IMR-90 (cell line): ENCODE measurements at regions not wholly inside any gene's neighbourhood (a gene's known extent, or its start where the extent isn't known, plus 50 kb on each side); places are given as distances from the start of the nearest gene placed in this dataset.

Source experiments
- ATAC-seq: fragments of 200-7000 bp; cut with Tn5 transposase; 2 replicates; pipeline ENCODE4 v1.9.1; 2020; ENCODE audit warnings: low read depth, mild to moderate bottlenecking, moderate library complexity
- BruUV-seq: library from RNA; stranded (reverse); fragments of 400-500 nt; replicated peaks from 2 replicates; lab custom pipeline; 2021; lab: Mats Ljungman, UMichigan
- CTCF ChIA-PET: fragments of 300-600 bp; formaldehyde crosslinking; extraction: SDS; loops from one replicate; lab custom pipeline; 2021; ENCODE audit warnings: antibody characterized with exemption; lab: Yijun Ruan, JAX
- POLR2A ChIA-PET: fragments of 300-600 bp; sonication (Branson Sonifier 250); formaldehyde crosslinking; loops from one replicate; lab custom pipeline; 2022; ENCODE audit warnings: antibody characterized with exemption; ENCODE audit not compliant: unreplicated experiment; lab: Charles Lee
- DNase-seq: peaks from one replicate; pipeline ENCODE4 v3.0.0; 2013
- H2AFZ ChIP-seq: replicated peaks from 2 replicates; pipeline ENCODE3; 2013; ENCODE audit warnings: low read length, mild to moderate bottlenecking; ENCODE audit not compliant: poor library complexity
- H2AK5ac ChIP-seq: 2 replicates; pipeline ENCODE4 v1.6.1; 2013; ENCODE audit warnings: low read depth, low read length, inconsistent platforms
- H2AK9ac ChIP-seq: replicated peaks from 2 replicates; pipeline ENCODE3; 2013; ENCODE audit warnings: mild to moderate bottlenecking, low read depth, low read length, moderate library complexity; ENCODE audit not compliant: poor library complexity
- H2BK120ac ChIP-seq: 2 replicates; pipeline ENCODE4 v1.6.1; 2013; ENCODE audit warnings: low read depth, low read length, inconsistent platforms
- H2BK15ac ChIP-seq: 3 replicates; pipeline ENCODE4 v1.6.1; 2013; ENCODE audit warnings: low read depth, low read length, inconsistent platforms
- H2BK20ac ChIP-seq: 2 replicates; pipeline ENCODE4 v1.6.1; 2013; ENCODE audit warnings: low read depth, mild to moderate bottlenecking, inconsistent platforms, low read length, moderate library complexity
- H2BK5ac ChIP-seq: 2 replicates; pipeline ENCODE4 v1.6.1; 2013; ENCODE audit warnings: mild to moderate bottlenecking, low read depth, low read length, inconsistent platforms; ENCODE audit not compliant: poor library complexity, severe bottlenecking
- H3K14ac ChIP-seq: replicated peaks from 2 replicates; pipeline ENCODE4 v1.6.1; 2013; ENCODE audit warnings: low read depth, low read length, inconsistent platforms
- H3K18ac ChIP-seq: 2 replicates; pipeline ENCODE4 v1.6.1; 2013; ENCODE audit warnings: low read depth, low read length, control low read depth
- H3K23ac ChIP-seq: 2 replicates; pipeline ENCODE4 v1.6.1; 2013; ENCODE audit warnings: low read depth, low read length, inconsistent platforms
- H3K27ac ChIP-seq: 2 replicates; pipeline ENCODE4 v1.5.1; 2013; ENCODE audit warnings: mild to moderate bottlenecking, control low read depth, low read length; ENCODE audit not compliant: insufficient read depth
- H3K27me3 ChIP-seq: 2 replicates; pipeline ENCODE4 v1.6.1; 2013; ENCODE audit warnings: low read length; ENCODE audit not compliant: control insufficient read depth, insufficient read depth
- H3K36me3 ChIP-seq: 2 replicates; pipeline ENCODE4 v1.6.1; 2013; ENCODE audit warnings: low read length, mixed read lengths; ENCODE audit not compliant: control insufficient read depth, insufficient read depth
- H3K4ac ChIP-seq: 2 replicates; pipeline ENCODE4 v1.6.1; 2013; ENCODE audit warnings: low read depth, low read length, inconsistent platforms
- H3K4me1 ChIP-seq: 2 replicates; pipeline ENCODE4 v1.6.1; 2013; ENCODE audit warnings: low read length, mixed read lengths; ENCODE audit not compliant: control insufficient read depth, insufficient read depth
- H3K4me2 ChIP-seq: 2 replicates; pipeline ENCODE4 v1.6.1; 2013; ENCODE audit warnings: low read depth, mild to moderate bottlenecking, control low read depth, low read length, moderate library complexity
- H3K4me3 ChIP-seq: 2 replicates; pipeline ENCODE4 v1.5.1; 2013; ENCODE audit warnings: low read depth, mild to moderate bottlenecking, control low read depth, low read length, moderate library complexity; ENCODE audit not compliant: insufficient read depth
- H3K56ac ChIP-seq: 2 replicates; pipeline ENCODE4 v1.6.1; 2013; ENCODE audit warnings: low read length, inconsistent platforms; ENCODE audit not compliant: insufficient read depth; ENCODE audit errors: extremely low read depth
- H3K79me1 ChIP-seq, 2 experiments: 2 replicates each; pipeline ENCODE4 v1.6.1; 2013; ENCODE audit warnings: low read length in 2 of 2, inconsistent platforms in 1 of 2, low read depth in 1 of 2
- H3K9ac ChIP-seq: 2 replicates; pipeline ENCODE4 v1.6.1; 2013; ENCODE audit warnings: low read depth, low read length, control low read depth
- H3K9me1 ChIP-seq: 2 replicates; pipeline ENCODE4 v1.6.1; 2013; ENCODE audit warnings: low read length, inconsistent platforms; ENCODE audit not compliant: insufficient read depth
- H3K9me3 ChIP-seq: 2 replicates; pipeline ENCODE4 v1.6.1; 2013; ENCODE audit warnings: low read length; ENCODE audit not compliant: control insufficient read depth, insufficient read depth
- H4K20me1 ChIP-seq: 2 replicates; pipeline ENCODE4 v1.6.1; 2013; ENCODE audit warnings: low read length, inconsistent platforms; ENCODE audit not compliant: insufficient read depth
- H4K5ac ChIP-seq: 2 replicates; pipeline ENCODE4 v1.6.1; 2013; ENCODE audit warnings: mild to moderate bottlenecking, low read depth, low read length, control low read depth
- H4K8ac ChIP-seq, 2 experiments: 2 replicates each; pipeline ENCODE4 v1.6.1; 2013; ENCODE audit warnings: low read depth in 2 of 2, low read length in 2 of 2, control low read depth in 1 of 2, inconsistent platforms in 1 of 2
- H4K91ac ChIP-seq: 2 replicates; pipeline ENCODE4 v1.6.1; 2013; ENCODE audit warnings: low read depth, low read length, inconsistent platforms; ENCODE audit not compliant: insufficient read depth
- BHLHE40 ChIP-seq: fragments of 150-350 bp; IDR thresholded peaks from 2 replicates; pipeline ENCODE4 v1.6.1; 2016; ENCODE audit warnings: mild to moderate bottlenecking, low read depth, low read length
- CEBPB ChIP-seq: IDR thresholded peaks from 2 replicates; pipeline ENCODE4 v1.6.1; 2012; ENCODE audit warnings: low read depth, low read length, improper control_type of control experiment
- FOS ChIP-seq: fragments of 150-350 bp; IDR thresholded peaks from 2 replicates; pipeline ENCODE4 v1.6.1; 2016; ENCODE audit warnings: low read depth, low read length
- MAFK ChIP-seq: IDR thresholded peaks from 2 replicates; pipeline ENCODE4 v1.6.1; 2012; ENCODE audit warnings: low read depth, low read length, improper control_type of control experiment
- MAZ ChIP-seq: IDR thresholded peaks from 2 replicates; pipeline ENCODE4 v1.6.1; 2012; ENCODE audit warnings: low read depth, mild to moderate bottlenecking, low read length, improper control_type of control experiment, moderate library complexity, borderline replicate concordance
- NFE2L2 ChIP-seq: fragments of 150-350 bp; IDR thresholded peaks from 2 replicates; pipeline ENCODE4 v1.6.1; 2016; ENCODE audit warnings: low read depth, mild to moderate bottlenecking, low read length
- POLR2A ChIP-seq: IDR thresholded peaks from 2 replicates; pipeline ENCODE4 v1.6.1; 2012; ENCODE audit warnings: mild to moderate bottlenecking, low read depth, low read length
- RAD21 ChIP-seq: IDR thresholded peaks from 2 replicates; pipeline ENCODE4 v1.6.1; 2012; ENCODE audit warnings: low read length, improper control_type of control experiment
- RFX5 ChIP-seq: IDR thresholded peaks from 2 replicates; pipeline ENCODE4 v1.8.0; 2012; ENCODE audit warnings: low read depth, mild to moderate bottlenecking, low read length, moderate library complexity
- SMC3 ChIP-seq: fragments of 150-350 bp; IDR thresholded peaks from 2 replicates; pipeline ENCODE4 v1.6.1; 2016; ENCODE audit warnings: low read depth, mild to moderate bottlenecking, antibody characterized with exemption, low read length, moderate library complexity
- WGBS, 2 experiments: methylation state at CpG; one replicate each; pipeline versions ENCODE4 v1.1.5 to v1.1.7; 2013; ENCODE audit warnings: missing lambda C conversion rate in 2 of 2; ENCODE audit not compliant: insufficient read length in 1 of 2; ENCODE audit errors: extremely low coverage in 2 of 2; 5-methylcytosine and 5-hydroxymethylcytosine counted together
- dilution Hi-C: fragments of 300-500 bp; cut with HindIII; formaldehyde crosslinking; loops from one replicate; pipeline ENCODE4 v1.14.3; 2018; ENCODE audit warnings: low sequenced_read_pairs; ENCODE audit not compliant: unreplicated experiment
- in situ Hi-C: fragments of 300-500 bp; cut with MboI; formaldehyde crosslinking; loops from 3 replicates; pipeline ENCODE4 v1.14.3; 2019; ENCODE audit warnings: low sequenced_read_pairs, inconsistent platforms, mixed read lengths
- intact Hi-C: fragments of 100-400 bp; cut with micrococcal nuclease; formaldehyde crosslinking; loops from 2 replicates; pipeline ENCODE4 v1.10.0; 2022
- TF ChIP-seq, protein P1 (sequence below): conservative IDR thresholded peaks from 2 replicates; pipeline ENCODE4 v1.5.1; 2012; ENCODE audit warnings: mild to moderate bottlenecking, low read depth, low read length, improper control_type of control experiment
- TF ChIP-seq, protein P2 (sequence below): fragments of 150-350 bp; IDR thresholded peaks from 2 replicates; pipeline ENCODE4 v1.6.1; 2016; ENCODE audit warnings: low read depth, mild to moderate bottlenecking, low read length, moderate library complexity, borderline replicate concordance

DNA sequence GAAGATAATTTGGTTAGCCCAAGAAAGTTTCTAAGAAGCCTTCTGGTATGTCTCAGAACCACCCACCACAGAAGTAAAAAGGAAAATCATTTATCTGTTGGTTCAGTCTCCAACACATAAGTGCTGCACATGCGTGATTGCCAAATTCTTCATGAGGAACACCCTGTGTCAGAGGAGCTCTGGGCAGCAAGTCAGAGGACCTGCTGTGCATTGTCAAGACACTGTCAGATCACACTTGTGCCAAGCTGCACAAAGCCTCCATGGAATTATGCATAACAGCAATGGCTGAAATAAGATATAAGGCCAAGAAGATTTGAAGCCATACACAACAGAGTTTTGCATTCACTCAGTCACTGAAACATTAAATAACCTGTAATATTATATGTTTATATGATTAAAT lies 1304.7 kb upstream of the FLRT2 start:
- DNase-seq (no peak), ATAC-seq (no peak)
- Histone ChIP-seq H2BK120ac (no peak overlapping the region), H3K4ac (no peak overlapping the region), H3K23ac (no peak overlapping the region), H3K4me1 (no peaks in the 10 kb centered on the region), H3K27me3 (no peaks in the 10 kb centered on the region), H4K8ac (no peak overlapping the region), H3K9me3 (no peaks in the 10 kb centered on the region), H3K36me3 (no peaks in the 10 kb centered on the region), H2AK5ac (no peak overlapping the region), H3K4me3 (no peak overlapping the region), H2BK5ac (no peak overlapping the region), H3K18ac (no peak overlapping the region), H2BK15ac (no peak overlapping the region), H3K14ac (no peak overlapping the region), H2AK9ac (no peak overlapping the region), H2AFZ (no peak overlapping the region), H3K9ac (no peak overlapping the region), H2BK20ac (no peak overlapping the region), H4K5ac (no peak overlapping the region), H4K20me1 (no peaks in the 10 kb centered on the region), H3K56ac (no peak overlapping the region), H3K4me2 (no peak overlapping the region), H3K9me1 (no peaks in the 10 kb centered on the region), H4K91ac (no peak overlapping the region), H3K27ac (no peak overlapping the region), H3K79me1 (no peaks in the 10 kb centered on the region)
- BruUV-seq = no TSS peak
- no CpG with 5 or more reads among the region's 1 CpG for WGBS, 2 experiments
- ChIA-PET POLR2A (no interaction called here), CTCF (no interaction called here)
- dilution Hi-C loops = no loop called here
- in situ Hi-C loops = no loop called here
- no peak for TF ChIP-seq MAFK
- no peak for TF ChIP-seq BHLHE40
- no peak for TF ChIP-seq NFE2L2
- TF ChIP-seq, protein P1, sequence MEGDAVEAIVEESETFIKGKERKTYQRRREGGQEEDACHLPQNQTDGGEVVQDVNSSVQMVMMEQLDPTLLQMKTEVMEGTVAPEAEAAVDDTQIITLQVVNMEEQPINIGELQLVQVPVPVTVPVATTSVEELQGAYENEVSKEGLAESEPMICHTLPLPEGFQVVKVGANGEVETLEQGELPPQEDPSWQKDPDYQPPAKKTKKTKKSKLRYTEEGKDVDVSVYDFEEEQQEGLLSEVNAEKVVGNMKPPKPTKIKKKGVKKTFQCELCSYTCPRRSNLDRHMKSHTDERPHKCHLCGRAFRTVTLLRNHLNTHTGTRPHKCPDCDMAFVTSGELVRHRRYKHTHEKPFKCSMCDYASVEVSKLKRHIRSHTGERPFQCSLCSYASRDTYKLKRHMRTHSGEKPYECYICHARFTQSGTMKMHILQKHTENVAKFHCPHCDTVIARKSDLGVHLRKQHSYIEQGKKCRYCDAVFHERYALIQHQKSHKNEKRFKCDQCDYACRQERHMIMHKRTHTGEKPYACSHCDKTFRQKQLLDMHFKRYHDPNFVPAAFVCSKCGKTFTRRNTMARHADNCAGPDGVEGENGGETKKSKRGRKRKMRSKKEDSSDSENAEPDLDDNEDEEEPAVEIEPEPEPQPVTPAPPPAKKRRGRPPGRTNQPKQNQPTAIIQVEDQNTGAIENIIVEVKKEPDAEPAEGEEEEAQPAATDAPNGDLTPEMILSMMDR = no peak
- TF ChIP-seq, protein P2, sequence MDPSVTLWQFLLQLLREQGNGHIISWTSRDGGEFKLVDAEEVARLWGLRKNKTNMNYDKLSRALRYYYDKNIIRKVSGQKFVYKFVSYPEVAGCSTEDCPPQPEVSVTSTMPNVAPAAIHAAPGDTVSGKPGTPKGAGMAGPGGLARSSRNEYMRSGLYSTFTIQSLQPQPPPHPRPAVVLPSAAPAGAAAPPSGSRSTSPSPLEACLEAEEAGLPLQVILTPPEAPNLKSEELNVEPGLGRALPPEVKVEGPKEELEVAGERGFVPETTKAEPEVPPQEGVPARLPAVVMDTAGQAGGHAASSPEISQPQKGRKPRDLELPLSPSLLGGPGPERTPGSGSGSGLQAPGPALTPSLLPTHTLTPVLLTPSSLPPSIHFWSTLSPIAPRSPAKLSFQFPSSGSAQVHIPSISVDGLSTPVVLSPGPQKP = no peak
- no peak for TF ChIP-seq MAZ
- no peak for TF ChIP-seq FOS
- TF ChIP-seq SMC3 = no peak
- TF ChIP-seq POLR2A = no peak
- no peak for TF ChIP-seq CEBPB
- TF ChIP-seq RFX5 = no peak
- no peak for TF ChIP-seq RAD21
- intact Hi-C loops = no loop called here
